ENCODE measurements at regions not wholly inside any gene's neighbourhood (a gene's known extent, or its start where the extent isn't known, plus 50 kb on each side); places are given as distances from the start of the nearest gene placed in this dataset.
"Not testable (repeated sequence)": the region's sequence is repeated elsewhere in the genome, so short reads cannot be mapped to it uniquely, and the experiment has no call there.

DNA sequence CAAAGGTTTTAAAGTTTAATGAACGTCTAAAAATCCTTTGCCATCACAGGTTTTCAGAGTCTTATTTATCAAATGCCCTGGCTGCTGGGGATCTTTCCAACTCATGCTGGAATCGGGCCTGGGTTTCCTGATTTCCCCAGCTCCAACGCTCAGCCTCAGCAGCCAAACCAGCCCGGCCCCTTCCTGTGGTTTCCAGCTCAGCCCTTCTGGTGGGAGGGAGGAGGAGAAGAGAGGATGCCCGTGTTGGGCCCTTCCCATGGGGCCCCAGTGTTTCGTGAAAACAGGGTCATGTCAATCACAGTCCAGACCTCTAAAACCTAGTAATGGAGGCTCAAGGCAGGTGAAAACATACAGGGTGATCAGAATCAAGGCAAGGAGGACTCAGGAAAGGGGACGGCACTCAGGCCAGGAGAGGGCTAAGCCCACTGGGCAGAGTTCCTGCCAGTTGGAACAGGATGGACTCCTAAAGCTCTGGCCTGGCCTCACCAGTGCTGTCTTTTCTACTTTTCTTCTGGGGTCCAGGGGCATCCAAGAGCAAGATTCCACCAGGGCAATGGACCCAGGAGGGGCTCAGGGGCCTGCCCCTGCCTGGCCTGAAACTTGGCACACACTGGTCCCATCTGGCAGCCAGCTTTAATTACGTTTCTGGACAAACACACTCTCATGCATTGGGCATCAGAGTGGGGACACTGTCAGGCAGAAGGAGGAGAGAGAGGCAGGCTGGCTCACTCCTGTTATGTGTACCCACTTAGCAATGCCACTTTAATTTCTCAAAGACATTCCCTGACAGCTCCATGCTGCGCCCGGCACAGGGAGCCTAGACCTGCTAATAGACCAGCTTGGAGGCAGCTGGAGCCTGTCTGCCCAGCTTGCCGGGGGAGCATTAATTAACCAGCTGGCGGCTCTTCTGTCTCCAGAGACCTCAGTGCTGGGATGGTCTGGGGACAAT, 194.6 kb downstream of the FAM43A start:
- peaks cover 8% of the 10 kb centered on the region for H3K9me3 Mint-ChIP-seq
- no peak for DNase-seq
- H3K36me3 Mint-ChIP-seq (ENCODE audit: low read depth), result no peaks in the 10 kb centered on the region
- peaks cover 25% of the 10 kb centered on the region for H3K27me3 Mint-ChIP-seq
- H3K27ac Mint-ChIP-seq, result no peak overlapping the region
- no peak overlapping the region for H3K4me3 Mint-ChIP-seq
- peaks cover 10% of the 10 kb centered on the region for H3K4me1 Mint-ChIP-seq (ENCODE audit: low read depth)

DNA sequence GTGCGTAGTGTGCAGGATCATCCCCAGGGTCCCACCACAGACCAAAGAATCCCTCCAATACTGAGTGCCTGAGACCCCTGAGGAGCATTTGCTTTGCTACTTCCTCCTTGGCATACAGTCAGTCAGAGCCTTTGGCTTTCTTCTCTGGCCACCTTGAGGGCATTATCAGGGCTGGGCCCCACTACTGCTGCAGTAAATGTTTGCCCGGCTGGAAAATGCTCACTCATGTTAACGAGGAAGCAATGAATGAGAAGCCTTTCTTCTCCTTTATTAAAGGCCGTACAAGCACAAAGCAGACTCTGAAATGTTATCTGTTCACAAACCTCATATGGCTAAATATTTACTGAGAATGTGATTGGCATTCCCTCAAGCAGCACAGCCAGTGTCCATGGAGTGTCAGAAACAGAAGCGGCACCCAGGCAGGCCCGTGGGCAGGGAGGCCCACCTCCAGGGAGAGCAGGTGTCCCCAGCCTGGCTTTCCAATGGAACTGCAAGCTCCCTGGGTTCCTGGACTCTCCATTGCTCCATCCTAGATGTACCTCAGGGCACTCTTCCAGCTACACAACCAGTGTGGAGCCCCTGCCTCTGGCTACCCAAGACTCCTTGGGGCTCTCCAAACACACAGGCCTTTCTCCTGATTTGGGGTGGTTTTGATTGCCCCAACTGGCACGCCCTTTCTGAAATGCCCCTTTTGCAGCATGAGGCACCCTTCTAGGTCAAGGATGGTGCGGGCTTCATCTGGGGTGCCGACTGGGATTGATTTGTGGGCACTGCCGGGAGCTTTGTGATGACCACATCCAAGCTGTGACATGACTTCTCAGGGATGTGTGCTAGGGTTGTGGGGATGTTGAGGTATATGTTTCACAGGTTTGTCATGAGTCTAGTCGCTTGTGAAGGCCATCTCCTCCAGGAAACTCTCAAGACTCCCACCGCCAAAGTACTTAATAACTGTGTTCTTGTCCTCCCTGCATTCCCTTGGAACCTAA, 195.6 kb downstream of the FAM43A start:
- peaks cover 22% of the 10 kb centered on the region for H3K27me3 Mint-ChIP-seq
- no peak for DNase-seq
- H3K9me3 Mint-ChIP-seq, result peaks cover 8% of the 10 kb centered on the region
- no peak overlapping the region for H3K27ac Mint-ChIP-seq
- H3K4me3 Mint-ChIP-seq, result no peak overlapping the region
- peaks cover 10% of the 10 kb centered on the region for H3K4me1 Mint-ChIP-seq (ENCODE audit: low read depth)
- no peaks in the 10 kb centered on the region for H3K36me3 Mint-ChIP-seq (ENCODE audit: low read depth)

DNA sequence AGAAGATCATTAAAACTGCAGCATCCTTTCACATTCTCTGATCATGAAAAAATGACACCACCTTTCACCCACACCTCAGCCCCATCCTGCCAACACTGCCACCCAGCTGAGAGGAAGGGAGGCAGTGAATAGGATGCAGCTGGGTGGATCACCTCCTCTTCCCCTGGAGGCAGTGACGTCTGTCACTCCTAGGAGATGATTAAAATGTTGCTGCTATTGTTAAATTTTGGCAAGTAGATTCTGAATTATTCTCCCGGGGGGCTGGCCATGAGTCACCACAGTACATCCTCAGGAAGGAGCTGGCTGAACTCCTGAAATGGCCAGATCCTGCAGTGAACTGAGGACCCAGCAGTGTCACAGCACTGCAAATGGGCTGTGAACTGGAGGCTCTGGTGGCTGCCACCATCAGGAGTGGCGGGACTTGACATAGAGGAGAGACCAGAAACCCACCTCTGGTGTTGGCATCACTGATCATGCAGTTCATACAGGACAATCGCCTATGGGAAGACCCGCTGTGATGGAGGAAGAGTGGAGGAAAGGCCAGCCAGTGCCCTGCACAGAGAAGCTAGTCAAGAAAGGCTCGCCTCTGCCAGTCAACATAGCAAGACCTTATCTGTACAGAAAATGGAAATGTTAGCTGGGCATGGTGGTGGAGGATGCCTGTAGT, 199.1 kb downstream of the FAM43A start:
- Mint-ChIP-seq H3K36me3 (ENCODE audit: low read depth) (no peaks in the 10 kb centered on the region), H3K27me3 (peaks cover 28% of the 10 kb centered on the region), H3K9me3 (peaks cover 15% of the 10 kb centered on the region), H3K4me3 (no peak overlapping the region), H3K4me1 (ENCODE audit: low read depth) (peaks cover 4% of the 10 kb centered on the region), H3K27ac (no peak overlapping the region)
- DNase-seq, result no peak

DNA sequence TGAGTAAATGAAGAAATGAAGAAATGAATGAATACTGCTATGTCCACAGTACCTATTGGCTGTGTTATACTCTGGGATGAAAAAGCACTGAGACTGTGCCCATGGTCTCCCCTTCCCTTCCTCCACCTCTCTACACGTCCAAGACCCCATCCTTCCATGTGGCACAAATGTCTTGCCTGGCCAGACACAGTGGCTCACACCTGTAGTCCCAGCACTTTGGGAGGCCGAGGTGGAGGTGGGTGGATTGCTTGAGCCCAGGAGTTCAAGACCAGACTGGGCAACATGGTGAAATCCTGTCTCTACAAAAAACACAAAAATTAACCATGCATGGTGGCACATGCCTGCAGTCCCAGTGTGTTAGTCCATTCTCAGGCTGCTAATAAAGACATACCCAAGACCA, 200.1 kb downstream of the FAM43A start:
- Mint-ChIP-seq H3K36me3 (ENCODE audit: low read depth) (no peaks in the 10 kb centered on the region), H3K9me3 (peaks cover 15% of the 10 kb centered on the region), H3K27ac (no peak overlapping the region), H3K27me3 (peaks cover 31% of the 10 kb centered on the region), H3K4me1 (ENCODE audit: low read depth) (no peaks in the 10 kb centered on the region), H3K4me3 (no peak overlapping the region)
- DNase-seq, result no peak

DNA sequence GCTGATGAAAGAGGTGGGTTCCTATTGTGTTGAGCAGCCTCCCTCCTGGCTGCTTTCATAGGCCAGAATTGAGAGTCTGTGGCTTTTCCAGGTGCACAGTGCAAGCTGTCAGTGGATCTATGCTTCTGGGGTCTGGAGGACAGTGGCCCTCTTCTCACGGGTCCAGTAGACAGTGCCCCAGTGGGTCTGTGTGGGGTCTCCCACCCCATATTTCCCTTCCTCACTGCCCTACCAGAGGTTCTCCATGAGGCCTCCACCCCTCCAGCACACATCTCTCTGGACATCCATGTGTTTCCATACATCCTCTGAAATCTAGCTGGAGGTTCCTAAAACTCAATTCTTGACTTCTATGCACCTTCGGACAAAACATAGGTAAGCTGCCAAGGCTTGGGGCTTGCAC, 201.2 kb downstream of the FAM43A start:
- no peak overlapping the region for H3K4me3 Mint-ChIP-seq
- H3K4me1 Mint-ChIP-seq (ENCODE audit: low read depth), result no peaks in the 10 kb centered on the region
- H3K9me3 Mint-ChIP-seq, result peaks cover 15% of the 10 kb centered on the region
- peaks cover 30% of the 10 kb centered on the region for H3K27me3 Mint-ChIP-seq
- no peak overlapping the region for H3K27ac Mint-ChIP-seq
- DNase-seq, result no peak
- no peaks in the 10 kb centered on the region for H3K36me3 Mint-ChIP-seq (ENCODE audit: low read depth)

DNA sequence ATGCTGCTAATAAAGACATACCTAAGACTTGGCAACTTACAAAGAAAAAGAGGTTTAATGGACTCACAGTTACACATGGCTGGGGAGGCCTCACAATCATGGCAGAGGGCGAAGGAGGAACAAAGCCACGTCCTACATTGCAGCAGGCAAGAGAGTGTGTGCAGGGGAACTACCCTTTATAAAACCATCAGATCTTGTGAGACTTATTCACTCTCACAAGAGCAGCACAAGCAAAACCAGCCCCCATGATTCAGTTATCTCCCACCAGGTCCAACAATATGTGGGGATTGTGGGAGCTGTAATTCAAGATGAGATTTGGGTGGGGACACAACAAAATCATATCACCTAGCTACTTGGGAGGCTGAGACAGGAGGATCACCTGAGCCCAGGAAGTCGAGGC, 202.4 kb downstream of the FAM43A start:
- H3K4me1 Mint-ChIP-seq (ENCODE audit: low read depth), result not testable (repeated sequence)

DNA sequence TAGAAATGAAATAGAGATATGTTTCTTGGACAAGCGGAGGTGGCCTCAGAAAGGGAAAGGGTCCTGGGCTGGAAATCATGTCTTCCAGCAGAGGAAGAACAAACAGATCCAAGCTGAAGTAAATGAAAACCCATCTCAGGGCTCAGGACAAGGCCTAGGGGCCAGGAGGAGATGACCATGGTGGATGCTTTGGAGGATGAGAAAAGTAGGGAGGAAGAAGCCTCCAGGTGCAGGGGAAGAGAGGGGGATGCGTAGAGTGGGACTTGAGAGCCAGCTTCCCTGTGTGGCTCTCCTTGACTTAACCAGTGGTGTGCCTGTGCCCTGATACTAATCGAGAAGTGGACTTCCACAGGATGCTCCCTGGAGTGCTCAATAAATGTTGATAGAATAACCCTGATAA, 203.2 kb downstream of the FAM43A start:
- H3K27ac Mint-ChIP-seq, result no peak overlapping the region
- DNase-seq, result no peak
- no peak overlapping the region for H3K4me3 Mint-ChIP-seq
- H3K27me3 Mint-ChIP-seq, result peaks cover 18% of the 10 kb centered on the region
- H3K4me1 Mint-ChIP-seq (ENCODE audit: low read depth), result peaks cover 13% of the 10 kb centered on the region
- peaks cover 20% of the 10 kb centered on the region for H3K9me3 Mint-ChIP-seq
- peaks cover 1% of the 10 kb centered on the region for H3K36me3 Mint-ChIP-seq (ENCODE audit: low read depth)

More for the DNA sequence above, 202.4 kb downstream of the FAM43A start:
- Mint-ChIP-seq H3K9me3 (peaks cover 18% of the 10 kb centered on the region), H3K27me3 (peaks cover 24% of the 10 kb centered on the region)
- not testable (repeated sequence) for DNase-seq; H3K4me3 Mint-ChIP-seq; H3K36me3 Mint-ChIP-seq (ENCODE audit: low read depth); H3K27ac Mint-ChIP-seq

DNA sequence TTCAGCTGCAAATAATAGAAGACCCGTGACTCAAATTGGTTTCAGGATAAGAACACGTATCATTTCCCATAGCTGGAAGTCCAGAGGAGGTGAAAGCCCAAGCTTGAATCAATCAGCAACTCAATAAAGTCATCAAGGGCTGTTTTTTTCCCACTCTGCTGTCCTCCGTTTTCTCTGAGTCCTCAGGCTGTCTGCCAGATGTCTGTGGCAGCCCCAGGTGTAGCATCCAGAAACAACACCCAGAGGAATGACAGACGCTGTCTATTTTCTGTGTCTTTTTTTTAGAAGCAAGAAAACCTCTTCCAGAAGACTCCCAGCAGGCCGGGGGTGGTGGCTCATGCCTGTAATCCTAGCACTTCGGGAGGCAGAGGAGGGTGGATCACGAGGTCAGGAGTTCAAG, 204.4 kb downstream of the FAM43A start:
- Mint-ChIP-seq H3K4me1 (ENCODE audit: low read depth) (peaks cover 16% of the 10 kb centered on the region), H3K4me3 (no peak overlapping the region), H3K27ac (no peak overlapping the region), H3K36me3 (ENCODE audit: low read depth) (peaks cover 1% of the 10 kb centered on the region), H3K9me3 (peaks cover 22% of the 10 kb centered on the region), H3K27me3 (peaks cover 9% of the 10 kb centered on the region)
- DNase-seq, result no peak

DNA sequence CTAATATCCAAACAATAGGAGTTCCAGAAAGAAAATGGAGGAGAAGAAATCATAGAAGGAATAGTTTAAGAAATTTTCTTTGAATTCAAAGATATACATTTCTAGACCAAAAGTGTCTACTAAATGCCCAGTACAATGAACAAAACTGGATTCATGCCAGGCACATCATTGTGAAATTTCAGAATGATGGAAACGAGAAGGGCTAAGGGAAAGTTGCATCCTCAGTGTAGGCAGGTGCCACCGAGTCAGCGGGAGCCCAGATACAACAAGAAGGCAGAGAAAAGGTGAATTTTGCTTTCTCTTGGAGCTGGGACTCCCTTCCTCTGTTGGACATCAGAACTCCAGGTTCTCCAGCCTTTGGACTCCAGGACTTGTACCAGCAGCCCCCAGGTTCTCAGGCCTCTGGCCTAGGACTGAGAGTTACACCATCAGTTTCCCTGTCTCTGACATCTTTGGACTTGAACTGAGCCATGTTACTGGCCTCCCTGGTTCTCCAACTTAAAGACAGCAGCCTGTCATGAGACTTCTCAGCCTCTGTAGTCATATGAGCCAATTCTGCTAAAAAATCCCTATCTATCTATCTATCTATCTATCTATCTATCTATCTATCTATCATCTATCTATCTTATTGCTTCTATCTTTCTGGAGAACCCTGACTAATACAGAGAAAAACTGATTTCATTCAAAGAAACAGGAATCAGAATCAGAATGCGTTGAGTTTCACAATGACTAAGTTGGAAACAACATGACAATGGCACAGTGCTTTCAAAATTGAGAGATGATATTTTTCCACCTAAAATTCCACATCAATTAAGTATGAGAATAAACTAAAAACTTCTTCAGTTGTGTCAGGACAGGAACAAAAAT, 207.7 kb downstream of the FAM43A start:
- Mint-ChIP-seq H3K4me1 (ENCODE audit: low read depth) (peaks cover 16% of the 10 kb centered on the region), H3K27ac (peak overlapping the region; percentile 64), H3K27me3 (peaks cover 28% of the 10 kb centered on the region), H3K4me3 (no peak overlapping the region), H3K36me3 (ENCODE audit: low read depth) (peaks cover 1% of the 10 kb centered on the region), H3K9me3 (peaks cover 17% of the 10 kb centered on the region)
- no peak for DNase-seq

DNA sequence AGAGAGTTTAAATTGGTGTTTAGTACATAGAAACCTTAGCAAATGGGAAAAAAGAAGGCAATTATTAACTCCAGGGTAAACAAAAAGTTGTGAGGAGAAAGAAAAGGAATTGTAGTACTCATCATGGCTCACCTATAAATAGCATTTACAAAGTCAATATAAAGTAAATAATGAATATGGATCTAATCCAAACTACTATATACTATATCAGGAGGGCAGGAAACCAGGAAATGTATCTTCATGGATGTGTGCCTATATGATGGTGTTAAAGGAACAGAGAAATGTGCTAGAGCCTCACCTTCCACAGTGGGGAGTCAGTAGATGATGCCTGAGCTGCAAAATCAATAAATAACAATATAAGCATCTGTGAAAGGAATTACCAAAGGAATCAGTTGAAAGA, 208.9 kb downstream of the FAM43A start:
- Mint-ChIP-seq H3K4me3 (no peak overlapping the region), H3K36me3 (ENCODE audit: low read depth) (peaks cover 1% of the 10 kb centered on the region), H3K27me3 (peaks cover 39% of the 10 kb centered on the region), H3K27ac (no peak overlapping the region), H3K9me3 (peaks cover 23% of the 10 kb centered on the region), H3K4me1 (ENCODE audit: low read depth) (peaks cover 16% of the 10 kb centered on the region)
- DNase-seq, result no peak

DNA sequence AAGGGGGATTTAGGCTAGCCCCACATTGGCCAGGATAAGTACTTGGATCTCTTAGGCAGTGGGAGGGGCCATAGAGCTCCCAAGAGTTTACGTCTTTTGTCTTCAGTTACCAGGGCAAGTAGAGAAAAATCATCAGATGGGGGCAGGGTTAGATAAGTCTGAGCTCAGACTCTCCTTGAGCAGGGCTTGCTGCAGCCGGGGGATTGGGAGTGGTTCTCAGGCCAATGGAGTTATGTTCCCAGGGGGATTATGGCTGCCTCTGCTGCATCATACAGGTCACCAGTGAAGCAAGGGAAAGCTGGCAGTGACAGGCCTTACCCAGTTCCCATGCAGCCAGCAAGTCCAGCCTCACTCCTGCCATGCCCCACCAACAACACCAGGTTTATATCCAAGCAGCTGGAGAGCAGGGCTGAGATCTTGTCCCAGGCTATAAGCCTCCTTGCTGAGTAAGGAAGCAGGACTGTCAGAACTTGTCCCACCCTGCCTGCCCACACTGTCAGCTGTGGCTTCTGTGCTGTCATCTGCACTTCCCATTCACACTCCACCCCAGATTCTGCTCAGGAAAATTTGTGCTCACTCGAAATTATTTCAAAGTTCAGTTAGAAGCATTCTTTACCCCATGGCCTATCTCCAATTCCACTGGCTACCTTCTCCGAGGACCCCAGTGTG, 215.3 kb downstream of the FAM43A start:
- DNase-seq, result no peak
- H3K9me3 Mint-ChIP-seq, result peaks cover 26% of the 10 kb centered on the region
- H3K4me3 Mint-ChIP-seq, result no peak overlapping the region
- peaks cover 81% of the 10 kb centered on the region for H3K27me3 Mint-ChIP-seq
- no peaks in the 10 kb centered on the region for H3K36me3 Mint-ChIP-seq (ENCODE audit: low read depth)
- no peak overlapping the region for H3K27ac Mint-ChIP-seq
- peaks cover 3% of the 10 kb centered on the region for H3K4me1 Mint-ChIP-seq (ENCODE audit: low read depth)

DNA sequence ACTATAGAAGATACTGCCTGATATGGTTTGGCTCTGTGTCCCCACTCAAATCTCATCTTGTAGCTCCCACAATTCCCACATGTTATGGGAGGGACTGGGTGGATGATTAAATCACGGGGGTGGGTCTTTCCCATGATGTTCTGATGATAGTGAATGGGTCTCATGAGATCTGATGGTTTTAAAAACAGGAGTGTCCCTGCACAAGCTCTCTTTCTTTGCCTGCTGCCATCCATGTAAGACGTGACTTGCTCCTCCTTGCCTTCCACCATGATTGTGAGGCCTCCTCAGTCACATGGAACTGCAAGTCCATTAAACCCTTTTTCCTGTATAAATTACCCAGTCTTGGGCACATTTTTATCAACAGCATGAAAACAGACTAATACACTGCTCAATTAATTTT, 217.8 kb downstream of the FAM43A start:
- H3K27ac Mint-ChIP-seq, DNase-seq: not testable (repeated sequence)

DNA sequence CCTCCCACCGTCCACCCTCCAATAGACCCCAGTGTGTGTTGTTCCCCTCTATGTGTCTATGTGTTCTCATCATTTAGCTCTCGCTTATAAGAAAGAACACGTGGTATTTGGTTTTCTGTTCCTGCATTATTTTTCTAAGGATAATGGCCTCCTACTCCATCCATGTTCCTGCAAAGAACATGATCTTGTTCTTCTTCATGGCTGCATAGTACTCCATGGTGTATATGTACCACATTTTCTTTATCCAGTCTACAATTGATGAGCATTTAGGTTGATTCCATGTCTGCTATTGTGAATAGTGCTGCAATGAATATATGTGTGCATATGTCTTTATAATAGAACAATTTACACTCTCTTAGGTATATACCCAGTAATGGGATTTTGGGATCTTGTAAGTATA, 219.3 kb downstream of the FAM43A start:
- H3K9me3 Mint-ChIP-seq, result peaks cover 17% of the 10 kb centered on the region
- not testable (repeated sequence) for H3K4me3 Mint-ChIP-seq; H3K27ac Mint-ChIP-seq; DNase-seq; H3K4me1 Mint-ChIP-seq (ENCODE audit: low read depth); H3K36me3 Mint-ChIP-seq (ENCODE audit: low read depth)
- H3K27me3 Mint-ChIP-seq, result peaks cover 44% of the 10 kb centered on the region

More for the DNA sequence above, 217.8 kb downstream of the FAM43A start:
- H3K4me1 Mint-ChIP-seq (ENCODE audit: low read depth); H3K4me3 Mint-ChIP-seq; H3K36me3 Mint-ChIP-seq (ENCODE audit: low read depth): not testable (repeated sequence)
- Mint-ChIP-seq H3K9me3 (peaks cover 26% of the 10 kb centered on the region), H3K27me3 (peaks cover 59% of the 10 kb centered on the region)

All from activated T-cell treated with anti-CD3 and anti-CD28 coated beads, Interleukin-2, amount 50 U/mL, for 24 hours (primary cell).